ENCODE measurements at regions not wholly inside any gene's neighbourhood (a gene's known extent, or its start where the extent isn't known, plus 50 kb on each side); places are given as distances from the start of the nearest gene placed in this dataset.
"Not testable (repeated sequence)": the region's sequence is repeated elsewhere in the genome, so short reads cannot be mapped to it uniquely, and the experiment has no call there.

GRCh38 chr7:159335181-159335926 is 190.7 kb upstream of the VIPR2 start:
- H3K4me3 Mint-ChIP-seq; DNase-seq; H3K4me1 Mint-ChIP-seq; POLR2A ChIA-PET; H3K36me3 Mint-ChIP-seq (ENCODE audit: low read depth); CTCF ChIA-PET; H3K27ac Mint-ChIP-seq; H3K27me3 Mint-ChIP-seq: not testable (repeated sequence)
- peaks cover 13% of the 10 kb centered on the region for H3K9me3 Mint-ChIP-seq

GRCh38 chr7:159332854-159333479 is 188.3 kb upstream of the VIPR2 start:
- DNase-seq; POLR2A ChIA-PET; H3K27ac Mint-ChIP-seq; CTCF ChIA-PET; H3K36me3 Mint-ChIP-seq (ENCODE audit: low read depth); H3K27me3 Mint-ChIP-seq; H3K4me3 Mint-ChIP-seq; H3K4me1 Mint-ChIP-seq: not testable (repeated sequence)
- H3K9me3 Mint-ChIP-seq = peaks cover 16% of the 10 kb centered on the region

GRCh38 chr7:159331462-159331861 is 186.8 kb upstream of the VIPR2 start:
- ChIA-PET POLR2A (no interaction called here), CTCF (no interaction called here)
- Mint-ChIP-seq H3K9me3 (peaks cover 23% of the 10 kb centered on the region), H3K27me3 (peaks cover 2% of the 10 kb centered on the region), H3K4me1 (no peaks in the 10 kb centered on the region), H3K36me3 (ENCODE audit: low read depth) (no peaks in the 10 kb centered on the region), H3K27ac (no peak overlapping the region), H3K4me3 (no peak overlapping the region)
- no peak for DNase-seq

GRCh38 chr7:159329818-159330378 is 185.2 kb upstream of the VIPR2 start:
- ChIA-PET POLR2A (no interaction called here), CTCF (no interaction called here)
- H3K36me3 Mint-ChIP-seq (ENCODE audit: low read depth) = no peaks in the 10 kb centered on the region
- peaks cover 2% of the 10 kb centered on the region for H3K27me3 Mint-ChIP-seq
- DNase-seq = no peak
- no peaks in the 10 kb centered on the region for H3K4me1 Mint-ChIP-seq
- H3K4me3 Mint-ChIP-seq = no peak overlapping the region
- peaks cover 22% of the 10 kb centered on the region for H3K9me3 Mint-ChIP-seq
- no peak overlapping the region for H3K27ac Mint-ChIP-seq

GRCh38 chr7:159328096-159328495 is 183.4 kb upstream of the VIPR2 start:
- no peak for DNase-seq
- Mint-ChIP-seq H3K27me3 (no peaks in the 10 kb centered on the region), H3K9me3 (peaks cover 14% of the 10 kb centered on the region), H3K4me1 (no peaks in the 10 kb centered on the region), H3K4me3 (no peak overlapping the region), H3K36me3 (ENCODE audit: low read depth) (no peaks in the 10 kb centered on the region), H3K27ac (no peak overlapping the region)
- CTCF ChIA-PET = no interaction called here
- POLR2A ChIA-PET = interaction anchor here (0.6 kb wide), 1 partner anchor 77 kb away, joined by 3 read pairs; no protein-coding TSS in a partner anchor

- ChIA-PET CTCF (no interaction called here), POLR2A (no interaction called here)
- H3K4me3 Mint-ChIP-seq = no peak overlapping the region
Observed at GRCh38 chr7:159323359-159323758, 178.7 kb upstream of the VIPR2 start.

GRCh38 chr7:159321278-159321677 is 176.6 kb upstream of the VIPR2 start:
- Mint-ChIP-seq H3K36me3 (ENCODE audit: low read depth) (no peaks in the 10 kb centered on the region), H3K9me3 (peaks cover 4% of the 10 kb centered on the region), H3K27me3 (peaks cover 3% of the 10 kb centered on the region), H3K4me1 (no peaks in the 10 kb centered on the region), H3K4me3 (no peak overlapping the region), H3K27ac (no peak overlapping the region)
- no peak for DNase-seq
- ChIA-PET POLR2A (no interaction called here), CTCF (no interaction called here)

More at GRCh38 chr7:159323359-159323758, 178.7 kb upstream of the VIPR2 start:
- no peaks in the 10 kb centered on the region for H3K4me1 Mint-ChIP-seq
- peaks cover 3% of the 10 kb centered on the region for H3K27me3 Mint-ChIP-seq
- H3K27ac Mint-ChIP-seq = no peak overlapping the region
- peaks cover 12% of the 10 kb centered on the region for H3K9me3 Mint-ChIP-seq
- no peaks in the 10 kb centered on the region for H3K36me3 Mint-ChIP-seq (ENCODE audit: low read depth)
- no peak for DNase-seq

GRCh38 chr7:159318682-159319351 is 174.2 kb upstream of the VIPR2 start:
- POLR2A ChIA-PET = no interaction called here
- H3K4me1 Mint-ChIP-seq = no peaks in the 10 kb centered on the region
- peaks cover 8% of the 10 kb centered on the region for H3K27me3 Mint-ChIP-seq
- no peaks in the 10 kb centered on the region for H3K36me3 Mint-ChIP-seq (ENCODE audit: low read depth)
- no peak for DNase-seq
- H3K9me3 Mint-ChIP-seq = peaks cover 4% of the 10 kb centered on the region
- H3K27ac Mint-ChIP-seq = no peak overlapping the region
- CTCF ChIA-PET = no interaction called here
- no peak overlapping the region for H3K4me3 Mint-ChIP-seq

- H3K4me1 Mint-ChIP-seq = no peaks in the 10 kb centered on the region
- ChIA-PET POLR2A (no interaction called here), CTCF (no interaction called here)
- peaks cover 4% of the 10 kb centered on the region for H3K9me3 Mint-ChIP-seq
- H3K27ac Mint-ChIP-seq = no peak overlapping the region
- H3K27me3 Mint-ChIP-seq = peaks cover 8% of the 10 kb centered on the region
- H3K36me3 Mint-ChIP-seq (ENCODE audit: low read depth) = no peaks in the 10 kb centered on the region
- no peak for DNase-seq
- no peak overlapping the region for H3K4me3 Mint-ChIP-seq
Observed at GRCh38 chr7:159317294-159317693, 172.6 kb upstream of the VIPR2 start.

GRCh38 chr7:159311172-159311494 is 166.5 kb upstream of the VIPR2 start:
- Mint-ChIP-seq H3K27ac (no peak overlapping the region), H3K27me3 (peaks cover 10% of the 10 kb centered on the region), H3K36me3 (ENCODE audit: low read depth) (no peaks in the 10 kb centered on the region), H3K4me1 (no peaks in the 10 kb centered on the region), H3K9me3 (peaks cover 7% of the 10 kb centered on the region), H3K4me3 (no peak overlapping the region)
- CTCF ChIA-PET = no interaction called here
- DNase-seq = no peak
- POLR2A ChIA-PET = no interaction called here

- peaks cover 11% of the 10 kb centered on the region for H3K27me3 Mint-ChIP-seq
- no peak for DNase-seq
- ChIA-PET POLR2A (no interaction called here), CTCF (interaction anchor here (0.6 kb wide), 1 partner anchor 748 kb away, joined by 3 read pairs; no protein-coding TSS in a partner anchor)
- no peaks in the 10 kb centered on the region for H3K4me1 Mint-ChIP-seq
- H3K9me3 Mint-ChIP-seq = peaks cover 6% of the 10 kb centered on the region
- no peaks in the 10 kb centered on the region for H3K36me3 Mint-ChIP-seq (ENCODE audit: low read depth)
- H3K27ac Mint-ChIP-seq = no peak overlapping the region
- no peak overlapping the region for H3K4me3 Mint-ChIP-seq
Observed at GRCh38 chr7:159310457-159311171, 165.9 kb upstream of the VIPR2 start.

- POLR2A ChIA-PET; DNase-seq; H3K4me1 Mint-ChIP-seq; CTCF ChIA-PET; H3K4me3 Mint-ChIP-seq; H3K27ac Mint-ChIP-seq; H3K36me3 Mint-ChIP-seq (ENCODE audit: low read depth); H3K27me3 Mint-ChIP-seq; H3K9me3 Mint-ChIP-seq: not testable (repeated sequence)
Observed at GRCh38 chr7:159309214-159309613, 164.5 kb upstream of the VIPR2 start.

GRCh38 chr7:159306012-159306411 is 161.3 kb upstream of the VIPR2 start:
- no peak overlapping the region for H3K4me3 Mint-ChIP-seq
- peaks cover 7% of the 10 kb centered on the region for H3K9me3 Mint-ChIP-seq
- DNase-seq = no peak
- POLR2A ChIA-PET = no interaction called here
- CTCF ChIA-PET = no interaction called here
- no peak overlapping the region for H3K27ac Mint-ChIP-seq
- no peaks in the 10 kb centered on the region for H3K4me1 Mint-ChIP-seq
- H3K36me3 Mint-ChIP-seq (ENCODE audit: low read depth) = no peaks in the 10 kb centered on the region
- H3K27me3 Mint-ChIP-seq = peaks cover 3% of the 10 kb centered on the region

Data from activated CD4-positive, alpha-beta T cell treated with anti-CD3 and anti-CD28 coated beads, Interleukin-2, amount 10 ng/mL, durations not matched to agents 7 days and 5 days (primary cell).